HepG2 (cell line): ENCODE measurements at regions not wholly inside any gene's neighbourhood (a gene's known extent, or its start where the extent isn't known, plus 50 kb on each side); places are given as distances from the start of the nearest gene placed in this dataset.

Source experiments
- ATAC-seq: fragments of 200-7000 bp; cut with Tn5 transposase; 3 replicates; pipeline ENCODE4 v1.9.1; 2020; ENCODE audit warnings: mild to moderate bottlenecking, moderate library complexity
- BruUV-seq: library from RNA; stranded (reverse); fragments of 400-500 nt; replicated peaks from 2 replicates; lab custom pipeline; 2021; lab: Mats Ljungman, UMichigan
- CTCF ChIA-PET: fragments of 300-600 bp; formaldehyde crosslinking; extraction: SDS; loops from one replicate; lab custom pipeline; 2021; ENCODE audit warnings: low total read pairs, inconsistent platforms, low intra/inter-chr PET ratio; lab: Yijun Ruan, JAX
- POLR2A ChIA-PET: fragments of 350-600 bp; sonication (Branson Sonifier 250); formaldehyde crosslinking; loops from one replicate; lab custom pipeline; 2020; ENCODE audit warnings: antibody characterized with exemption, inconsistent platforms; lab: Yijun Ruan, JAX
- DNase-seq: peaks from one replicate; pipeline ENCODE4 v3.0.0-alpha.2; 2015; ENCODE audit warnings: low spot score
- FAIRE-seq: peaks from 3 replicates; lab custom pipeline; 2011; peaks lifted over from hg19 to GRCh38; lab: Jason Lieb, UNC
- H2AFZ ChIP-seq: one replicate; pipeline ENCODE4 v1.6.1; 2011; ENCODE audit warnings: low read length, inconsistent platforms
- H3K27ac ChIP-seq: fragments of 300-600 bp; 3 replicates; pipeline ENCODE4 v1.8.0; 2011; ENCODE audit warnings: mixed run types, mild to moderate bottlenecking, mixed read lengths, low read length, inconsistent platforms; ENCODE audit not compliant: insufficient read depth; ENCODE audit errors: extremely low read length
- H3K27me3 ChIP-seq, 2 experiments: fragments of 200-600 bp in 1 of 2; 2 replicates in 1 of 2; 3 replicates in 1 of 2; pipeline versions ENCODE4 v1.6.0 to v1.8.0; 2011; ENCODE audit warnings: low read length in 2 of 2, mild to moderate bottlenecking in 2 of 2, moderate library complexity in 2 of 2, inconsistent platforms in 1 of 2; ENCODE audit not compliant: insufficient read depth in 2 of 2, control insufficient read depth in 1 of 2
- H3K36me3 ChIP-seq, 2 experiments: fragments of 200-600 bp in 1 of 2; replicated peaks in 1 of 2; 2 replicates in 1 of 2; 3 replicates in 1 of 2; pipeline versions ENCODE4 v1.5.1 to v1.8.0; 2011; ENCODE audit warnings: low read length in 2 of 2, inconsistent platforms in 1 of 2; ENCODE audit not compliant: insufficient read depth in 2 of 2, control insufficient read depth in 1 of 2
- H3K4me1 ChIP-seq: 2 replicates; pipeline ENCODE4 v1.5.1; 2012; ENCODE audit warnings: low read length, inconsistent platforms; ENCODE audit not compliant: insufficient read depth
- H3K4me2 ChIP-seq: 2 replicates; pipeline ENCODE4 v1.6.0; 2011; ENCODE audit warnings: low read depth, low read length, inconsistent platforms
- H3K4me3 ChIP-seq, 3 experiments: fragments of 200-600 bp in 1 of 3; sonication (generic), shearing (Covaris generic) in 1 of 3; replicated peaks in 1 of 3; 2 replicates each; pipeline ENCODE4 v1.5.1; 2011 to 2016; ENCODE audit warnings: low read length in 3 of 3, inconsistent platforms in 2 of 3, low read depth in 2 of 3, mild to moderate bottlenecking in 2 of 3, control low read depth in 1 of 3, mixed read lengths in 1 of 3; ENCODE audit not compliant: insufficient read depth in 1 of 3
- H3K79me2 ChIP-seq: one replicate; pipeline ENCODE4 v1.6.1; 2011; ENCODE audit warnings: low read length, inconsistent platforms; ENCODE audit not compliant: insufficient read depth
- H3K9ac ChIP-seq: 2 replicates; pipeline ENCODE4 v1.6.0; 2011; ENCODE audit warnings: mild to moderate bottlenecking, low read depth, low read length, inconsistent platforms; ENCODE audit not compliant: insufficient read depth
- H3K9me3 ChIP-seq: 2 replicates; pipeline ENCODE4 v1.5.1; 2012; ENCODE audit warnings: mild to moderate bottlenecking, low read length
- H4K20me1 ChIP-seq: 2 replicates; pipeline ENCODE4 v1.6.0; 2011; ENCODE audit warnings: inconsistent platforms, mild to moderate bottlenecking, low read length, moderate library complexity; ENCODE audit not compliant: insufficient read depth
- KDM3A ChIP-seq: IDR thresholded peaks from 2 replicates; pipeline ENCODE4 v1.6.1; 2018; ENCODE audit warnings: low read depth, missing compliant biosample characterization
- SALL2 ChIP-seq: sonication (generic); formaldehyde crosslinking; IDR thresholded peaks from 2 replicates; pipeline ENCODE4 v1.8.1; 2023; ENCODE audit warnings: mild to moderate bottlenecking, missing genetic modification reagents, inconsistent platforms
- STAT5B ChIP-seq: sonication (generic); formaldehyde crosslinking; IDR thresholded peaks from 2 replicates; pipeline ENCODE4 v1.4.0; 2020; ENCODE audit warnings: missing genetic modification reagents
- ZKSCAN1 ChIP-seq: fragments of 150-350 bp; IDR thresholded peaks from 2 replicates; pipeline ENCODE4 v1.6.1; 2014; ENCODE audit warnings: low read length
- ZNF232 ChIP-seq: sonication (generic); formaldehyde crosslinking; IDR thresholded peaks from 2 replicates; pipeline ENCODE4 v1.4.0; 2020; ENCODE audit warnings: missing genetic modification reagents, borderline replicate concordance
- ZNF589 ChIP-seq: sonication (generic); formaldehyde crosslinking; conservative IDR thresholded peaks from 2 replicates; pipeline ENCODE4 v1.8.0; 2022; ENCODE audit warnings: mild to moderate bottlenecking, moderate library complexity, missing genetic modification reagents
- WGBS: methylation state at CpG from one replicate; pipeline ENCODE4 v1.1.6; 2017; ENCODE audit warnings: low lambda C conversion rate; 5-methylcytosine and 5-hydroxymethylcytosine counted together
- in situ Hi-C: cut with HindIII; loops from 2 replicates; pipeline ENCODE4 v1.10.0; 2017; ENCODE audit warnings: low pct_unique_long_range_greater_than_20kb; ENCODE audit not compliant: extremely low pct_ligation_motif_present
- intact Hi-C: fragments of 100-400 bp; cut with micrococcal nuclease; formaldehyde crosslinking; loops from one replicate; pipeline ENCODE4 v1.10.0; 2022; ENCODE audit not compliant: unreplicated experiment
- TF ChIP-seq, protein P1 (sequence below): IDR thresholded peaks from 2 replicates; pipeline ENCODE4 v1.6.1; 2016; ENCODE audit warnings: missing biosample characterization, missing genetic modification reagents, low read depth

DNA sequence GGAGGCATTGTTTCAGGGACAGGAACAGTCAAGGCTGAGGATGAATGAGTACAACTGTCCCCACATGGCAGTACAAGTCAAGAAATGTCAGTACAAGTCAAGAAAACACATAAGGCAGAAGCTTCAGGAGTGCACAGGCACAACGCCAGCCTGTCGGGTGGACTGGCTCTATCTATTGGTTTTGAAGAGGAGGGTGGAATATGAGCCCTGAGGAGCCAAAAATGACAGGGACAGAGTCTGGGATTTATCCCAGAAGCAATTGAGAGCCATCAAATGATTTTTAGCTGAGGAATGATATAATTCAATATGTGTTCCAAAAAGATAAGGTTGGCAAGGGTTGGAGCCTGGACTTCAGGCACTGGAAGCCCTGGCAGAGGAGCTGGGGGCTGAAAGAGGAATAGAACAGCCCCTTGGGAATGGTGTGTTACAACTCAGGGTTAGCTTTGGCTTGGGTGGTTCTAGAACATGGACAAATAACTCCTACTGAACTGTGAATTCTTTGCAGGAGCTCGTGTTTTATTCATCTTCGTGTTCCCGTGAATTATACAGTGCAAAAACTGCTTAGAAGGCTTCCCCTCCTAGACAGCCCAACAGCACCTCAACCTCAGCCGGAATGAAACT, 425.7 kb upstream of the ARID1B start (continued):
- TF ChIP-seq STAT5B (CRISPR knock-in tag) = no peak
- TF ChIP-seq ZNF589 (CRISPR knock-in tag) = no peak
- no peak for TF ChIP-seq SALL2
- no peak for TF ChIP-seq ZKSCAN1
- TF ChIP-seq ZNF232 (CRISPR knock-in tag) = no peak

DNA sequence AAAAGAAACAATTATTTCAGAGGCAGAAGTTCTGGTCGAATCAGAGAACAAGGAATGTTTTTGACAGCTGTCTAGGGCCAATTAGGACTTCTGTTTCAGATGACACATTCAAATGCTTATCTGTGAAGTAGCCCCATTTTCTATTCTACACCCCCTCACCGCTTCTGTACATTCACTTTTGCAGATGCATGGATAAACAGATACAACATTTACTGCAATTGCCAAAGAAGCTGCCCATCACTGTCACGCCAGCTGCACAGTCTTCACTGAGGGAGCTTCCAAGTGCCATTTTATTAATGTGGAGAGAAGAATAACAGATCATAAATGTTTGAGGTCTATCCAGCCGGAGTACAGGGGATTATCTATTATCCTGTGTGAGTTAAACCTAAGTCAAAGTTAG, 426.8 kb upstream of the ARID1B start:
- Histone ChIP-seq H3K27me3 (no peaks in the 10 kb centered on the region; a peak in 1 of 5 replicates), H3K4me3 (no peak overlapping the region), H3K9ac (no peak overlapping the region), H3K4me1 (no peaks in the 10 kb centered on the region), H3K36me3 (no peaks in the 10 kb centered on the region), H3K4me2 (no peak overlapping the region), H4K20me1 (no peaks in the 10 kb centered on the region), H3K9me3 (no peaks in the 10 kb centered on the region), H2AFZ (no peak overlapping the region), H3K27ac (no peak overlapping the region), H3K79me2 (no peaks in the 10 kb centered on the region)
- TF ChIP-seq, protein P1, sequence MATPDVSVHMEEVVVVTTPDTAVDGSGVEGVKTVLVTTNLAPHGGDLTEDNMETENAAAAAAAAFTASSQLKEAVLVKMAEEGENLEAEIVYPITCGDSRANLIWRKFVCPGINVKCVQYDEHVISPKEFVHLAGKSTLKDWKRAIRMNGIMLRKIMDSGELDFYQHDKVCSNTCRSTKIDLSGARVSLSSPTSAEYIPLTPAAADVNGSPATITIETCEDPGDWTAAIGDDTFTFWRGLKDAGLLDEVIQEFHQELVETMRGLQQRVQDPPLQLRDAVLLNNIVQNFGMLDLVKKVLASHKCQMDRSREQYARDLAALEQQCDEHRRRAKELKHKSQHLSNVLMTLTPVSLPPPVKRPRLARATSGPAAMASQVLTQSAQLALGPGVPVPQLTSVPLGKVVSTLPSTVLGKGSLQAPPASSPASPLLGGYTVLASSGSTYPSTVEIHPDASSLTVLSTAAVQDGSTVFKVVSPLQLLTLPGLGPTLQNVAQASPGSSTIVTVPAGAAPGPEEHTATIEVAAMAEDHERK = no peak
- TF ChIP-seq KDM3A (CRISPR knock-in tag) = no peak
- ChIA-PET POLR2A (no interaction called here), CTCF (no interaction called here)
- DNase-seq (no peak), FAIRE-seq (no peak), ATAC-seq (no peak)
- WGBS = 1% methylated on average over 4 of the region's 4 CpGs
- in situ Hi-C loops (no loop called here), intact Hi-C loops (no loop called here)
- no TSS peak for BruUV-seq
